Natural killer cell treated with Interleukin-12 subunit alpha and Interleukin-12 subunit beta and Interleukin-15 and Interleukin-18, amount 100 ng/mL, for 72 hours (primary cell): ENCODE measurements at regions not wholly inside any gene's neighbourhood (a gene's known extent, or its start where the extent isn't known, plus 50 kb on each side); places are given as distances from the start of the nearest gene placed in this dataset.

Source experiments
- ATAC-seq, 2 donors: fragments of 150-1000 bp; cut with Tn5 transposase in 1 of 2; sonication (Bioruptor Pico), chemical (Tn5 transposase) in 1 of 2; 2 replicates each; pipeline ENCODE4 v1.10.0; 2021
- DNase-seq: peaks from one replicate; pipeline ENCODE4 v3.0.0; 2022; ENCODE audit warnings: low spot score
- H3K27ac Mint-ChIP-seq, 2 donors: 1 replicate in 1 of 2; 2 replicates in 1 of 2; pipeline ENCODE4 v1.8.0; 2022; ENCODE audit warnings: mixed read lengths in 2 of 2, mild to moderate bottlenecking in 1 of 2, moderate library complexity in 1 of 2
- H3K27me3 Mint-ChIP-seq, 2 donors: 1 replicate in 1 of 2; 2 replicates in 1 of 2; pipeline ENCODE4 v1.8.0; 2022; ENCODE audit warnings: mixed read lengths in 2 of 2
- H3K36me3 Mint-ChIP-seq: one replicate; pipeline ENCODE4 v1.8.0; 2022; ENCODE audit warnings: mixed read lengths
- H3K4me1 Mint-ChIP-seq, 2 donors: 1 replicate in 1 of 2; 2 replicates in 1 of 2; pipeline ENCODE4 v1.8.0; 2022; ENCODE audit warnings: low read depth in 2 of 2, mixed read lengths in 2 of 2, mild to moderate bottlenecking in 1 of 2
- H3K4me3 Mint-ChIP-seq: one replicate; pipeline ENCODE4 v1.8.0; 2022; ENCODE audit warnings: mixed read lengths
- H3K9me3 Mint-ChIP-seq: 2 replicates; pipeline ENCODE4 v1.8.0; 2022; ENCODE audit warnings: mixed read lengths

GRCh38 chr2:207216457-207216856, 50.7 kb upstream of the KLF7 start:
- Mint-ChIP-seq H3K4me1 (no peaks in the 10 kb centered on the region), H3K9me3 (no peaks in the 10 kb centered on the region), H3K4me3 (no peak overlapping the region), H3K27me3 (peaks cover 21 to 37% of the 10 kb centered on the region in 2 donors), H3K27ac (no peak overlapping the region), H3K36me3 (no peaks in the 10 kb centered on the region)
- ATAC-seq (no peak), DNase-seq (no peak)

- Mint-ChIP-seq H3K27me3 (peaks cover 21 to 40% of the 10 kb centered on the region in 2 donors), H3K4me1 (peaks cover 0 to 3% of the 10 kb centered on the region in 2 donors), H3K27ac (no peak overlapping the region), H3K9me3 (no peaks in the 10 kb centered on the region), H3K4me3 (no peak overlapping the region), H3K36me3 (no peaks in the 10 kb centered on the region)
- ATAC-seq (no peak), DNase-seq (no peak)
Observed at GRCh38 chr2:207217442-207217841, 51.7 kb upstream of the KLF7 start.

GRCh38 chr2:207219081-207219630, 53.4 kb upstream of the KLF7 start:
- Mint-ChIP-seq H3K9me3 (no peaks in the 10 kb centered on the region), H3K36me3 (no peaks in the 10 kb centered on the region), H3K4me3 (no peak overlapping the region), H3K4me1 (peaks cover 5 to 12% of the 10 kb centered on the region in 2 donors), H3K27ac (no peak overlapping the region), H3K27me3 (peaks cover 24 to 48% of the 10 kb centered on the region in 2 donors)
- no peak for DNase-seq
- no peak for ATAC-seq

- Mint-ChIP-seq H3K9me3 (no peaks in the 10 kb centered on the region), H3K4me1 (peaks cover 8 to 16% of the 10 kb centered on the region in 2 donors), H3K36me3 (no peaks in the 10 kb centered on the region), H3K4me3 (no peak overlapping the region), H3K27me3 (peaks cover 29 to 55% of the 10 kb centered on the region in 2 donors), H3K27ac (no peak overlapping the region)
- DNase-seq (no peak), ATAC-seq (no peak)
Observed at GRCh38 chr2:207219676-207220501, 54.1 kb upstream of the KLF7 start.

GRCh38 chr2:207221731-207222130, 56.0 kb upstream of the KLF7 start:
- Mint-ChIP-seq H3K9me3 (no peaks in the 10 kb centered on the region), H3K36me3 (no peaks in the 10 kb centered on the region), H3K27ac (peak overlapping the region in 1 of 2 donors; percentile 68), H3K4me1 (peaks cover 14 to 23% of the 10 kb centered on the region in 2 donors), H3K27me3 (peaks cover 31 to 54% of the 10 kb centered on the region in 2 donors), H3K4me3 (no peak overlapping the region)
- DNase-seq, result no peak
- ATAC-seq, result no peak

- Mint-ChIP-seq H3K4me3 (no peak overlapping the region), H3K36me3 (no peaks in the 10 kb centered on the region), H3K4me1 (peaks cover 15 to 25% of the 10 kb centered on the region in 2 donors), H3K9me3 (no peaks in the 10 kb centered on the region), H3K27ac (no peak overlapping the region), H3K27me3 (peaks cover 34 to 56% of the 10 kb centered on the region in 2 donors)
- ATAC-seq (peak; percentile 71 to 87), DNase-seq (no peak)
Observed at GRCh38 chr2:207223051-207223450, 57.3 kb upstream of the KLF7 start.

GRCh38 chr2:207224381-207224780, 58.6 kb upstream of the KLF7 start:
- DNase-seq (no peak), ATAC-seq (no peak)
- no peaks in the 10 kb centered on the region for H3K9me3 Mint-ChIP-seq
- peak overlapping the region; percentile 11 to 25 for H3K27ac Mint-ChIP-seq
- H3K36me3 Mint-ChIP-seq, result no peaks in the 10 kb centered on the region
- no peak overlapping the region for H3K4me3 Mint-ChIP-seq
- peaks cover 38 to 53% of the 10 kb centered on the region in 2 donors for H3K27me3 Mint-ChIP-seq
- peaks cover 15 to 25% of the 10 kb centered on the region in 2 donors for H3K4me1 Mint-ChIP-seq

GRCh38 chr2:207224791-207225482, 59.2 kb upstream of the KLF7 start:
- H3K36me3 Mint-ChIP-seq, result no peaks in the 10 kb centered on the region
- peaks cover 15 to 25% of the 10 kb centered on the region in 2 donors for H3K4me1 Mint-ChIP-seq
- H3K27ac Mint-ChIP-seq, result peak overlapping the region; percentile 11 to 25
- peaks cover 42 to 53% of the 10 kb centered on the region in 2 donors for H3K27me3 Mint-ChIP-seq
- H3K4me3 Mint-ChIP-seq, result peak overlapping the region; percentile 32
- H3K9me3 Mint-ChIP-seq, result no peaks in the 10 kb centered on the region
- DNase-seq (no peak), ATAC-seq (no peak)

- peak overlapping the region in 1 of 2 donors; percentile 11 for H3K27ac Mint-ChIP-seq
- H3K27me3 Mint-ChIP-seq, result peaks cover 42 to 52% of the 10 kb centered on the region in 2 donors
- peaks cover 22 to 30% of the 10 kb centered on the region in 2 donors for H3K4me1 Mint-ChIP-seq
- no peaks in the 10 kb centered on the region for H3K9me3 Mint-ChIP-seq
- ATAC-seq (no peak), DNase-seq (no peak)
- H3K4me3 Mint-ChIP-seq, result no peak overlapping the region
- peaks cover 4% of the 10 kb centered on the region for H3K36me3 Mint-ChIP-seq
Observed at GRCh38 chr2:207225773-207226172, 60.0 kb upstream of the KLF7 start.

- no peaks in the 10 kb centered on the region for H3K9me3 Mint-ChIP-seq
- H3K27me3 Mint-ChIP-seq, result peaks cover 38 to 49% of the 10 kb centered on the region in 2 donors
- peaks cover 6% of the 10 kb centered on the region for H3K36me3 Mint-ChIP-seq
- ATAC-seq (no peak), DNase-seq (no peak)
- peaks cover 23 to 35% of the 10 kb centered on the region in 2 donors for H3K4me1 Mint-ChIP-seq
- no peak overlapping the region for H3K27ac Mint-ChIP-seq
- no peak overlapping the region for H3K4me3 Mint-ChIP-seq
Observed at GRCh38 chr2:207226243-207226642, 60.5 kb upstream of the KLF7 start.

- H3K27ac Mint-ChIP-seq, result no peak overlapping the region
- H3K36me3 Mint-ChIP-seq, result peaks cover 6% of the 10 kb centered on the region
- H3K27me3 Mint-ChIP-seq, result peaks cover 35 to 45% of the 10 kb centered on the region in 2 donors
- H3K4me3 Mint-ChIP-seq, result no peak overlapping the region
- no peak for DNase-seq
- H3K9me3 Mint-ChIP-seq, result no peaks in the 10 kb centered on the region
- ATAC-seq, result no peak
- H3K4me1 Mint-ChIP-seq, result peaks cover 27 to 39% of the 10 kb centered on the region in 2 donors
Observed at GRCh38 chr2:207226671-207227061, 60.9 kb upstream of the KLF7 start.

- DNase-seq, result no peak
- Mint-ChIP-seq H3K27me3 (peaks cover 35 to 40% of the 10 kb centered on the region in 2 donors), H3K9me3 (no peaks in the 10 kb centered on the region), H3K4me3 (no peak overlapping the region), H3K27ac (no peak overlapping the region), H3K36me3 (peaks cover 6% of the 10 kb centered on the region), H3K4me1 (peaks cover 29 to 39% of the 10 kb centered on the region in 2 donors)
- ATAC-seq, result no peak
Observed at GRCh38 chr2:207227062-207227748, 61.5 kb upstream of the KLF7 start.

- DNase-seq (no peak), ATAC-seq (no peak)
- H3K36me3 Mint-ChIP-seq, result peaks cover 6% of the 10 kb centered on the region
- peaks cover 35% of the 10 kb centered on the region in 2 donors for H3K27me3 Mint-ChIP-seq
- no peaks in the 10 kb centered on the region for H3K9me3 Mint-ChIP-seq
- H3K27ac Mint-ChIP-seq, result peak overlapping the region in 1 of 2 donors; percentile 15
- H3K4me1 Mint-ChIP-seq, result peaks cover 28 to 34% of the 10 kb centered on the region in 2 donors
- no peak overlapping the region for H3K4me3 Mint-ChIP-seq
Observed at GRCh38 chr2:207227749-207228145, 62.0 kb upstream of the KLF7 start.
